K562 (cell line): ENCODE measurements at regions not wholly inside any gene's neighbourhood (a gene's known extent, or its start where the extent isn't known, plus 50 kb on each side); places are given as distances from the start of the nearest gene placed in this dataset.
"Not testable (repeated sequence)": the region's sequence is repeated elsewhere in the genome, so short reads cannot be mapped to it uniquely, and the experiment has no call there.

Experiments
- ATAC-seq: fragments of 200-7000 bp; cut with Tn5 transposase; 3 replicates; pipeline ENCODE4 v1.9.1; 2020; ENCODE audit warnings: moderate library complexity
- BruUV-seq: library from RNA; stranded (reverse); fragments of 400-500 nt; replicated peaks from 2 replicates; lab custom pipeline; 2021; lab: Mats Ljungman, UMichigan
- CTCF ChIA-PET: fragments of 300-600 bp; formaldehyde crosslinking; extraction: SDS; loops from one replicate; lab custom pipeline; 2021; ENCODE audit warnings: low intra/inter-chr PET ratio; lab: Yijun Ruan, JAX
- POLR2A ChIA-PET: fragments of 300-600, 350-650 bp; sonication (Branson Sonifier 250); formaldehyde crosslinking; extraction: SDS; loops from one replicate; lab custom pipeline; 2021; ENCODE audit warnings: antibody characterized with exemption, inconsistent platforms; lab: Yijun Ruan, JAX
- DNase-seq, 4 experiments: peaks; one replicate each; pipeline versions ENCODE4 v3.0.0 to v3.0.0-alpha.2; 2011 to 2018; ENCODE audit warnings: low spot score in 3 of 4, mixed read lengths in 3 of 4; ENCODE audit errors: extremely low read depth in 1 of 4
- FAIRE-seq: peaks from 2 replicates; lab custom pipeline; 2011; peaks lifted over from hg19 to GRCh38; lab: Jason Lieb, UNC
- H2AFZ ChIP-seq: 2 replicates; pipeline ENCODE4 v1.6.0; 2011; ENCODE audit warnings: low read depth, low read length, control low read depth, inconsistent platforms
- H3K27ac ChIP-seq: fragments of 200-600 bp; 3 replicates; pipeline ENCODE4 v1.8.0; 2011; ENCODE audit warnings: low read depth, mild to moderate bottlenecking, control low read depth, inconsistent platforms, low read length, moderate library complexity, mixed read lengths; ENCODE audit errors: extremely low read depth
- H3K27me3 ChIP-seq, 2 experiments: fragments of 300-600 bp in 1 of 2; 2 replicates in 1 of 2; 3 replicates in 1 of 2; pipeline versions ENCODE4 v1.6.0 to v1.8.0; 2011; ENCODE audit warnings: inconsistent platforms in 2 of 2, low read length in 2 of 2, mild to moderate bottlenecking in 1 of 2, mixed read lengths in 1 of 2, moderate library complexity in 1 of 2; ENCODE audit not compliant: control insufficient read depth in 2 of 2, insufficient read depth in 2 of 2
- H3K36me3 ChIP-seq: fragments of 300-600 bp; 3 replicates; pipeline ENCODE4 v1.8.0; 2011; ENCODE audit warnings: mild to moderate bottlenecking, low read length, inconsistent platforms; ENCODE audit not compliant: control insufficient read depth, insufficient read depth
- H3K4me1 ChIP-seq, 2 experiments: fragments of 200-600 bp in 1 of 2; replicated peaks in 1 of 2; 2 replicates in 1 of 2; 3 replicates in 1 of 2; pipeline versions ENCODE4 v1.5.1 to v1.8.0; 2011; ENCODE audit warnings: inconsistent platforms in 2 of 2, low read length in 2 of 2, mild to moderate bottlenecking in 1 of 2, mixed read lengths in 1 of 2, moderate library complexity in 1 of 2; ENCODE audit not compliant: control insufficient read depth in 2 of 2, insufficient read depth in 2 of 2
- H3K4me2 ChIP-seq: 2 replicates; pipeline ENCODE4 v1.6.1; 2011; ENCODE audit warnings: low read length, control low read depth, inconsistent platforms, mixed read lengths; ENCODE audit not compliant: insufficient read depth
- H3K4me3 ChIP-seq: fragments of 200-600 bp; sonication (generic), shearing (Covaris generic); 2 replicates; pipeline ENCODE4 v1.5.1; 2016; ENCODE audit warnings: control low read depth, inconsistent platforms
- H3K79me2 ChIP-seq: fragments of 200-600 bp; 3 replicates; pipeline ENCODE4 v1.8.0; 2011; ENCODE audit warnings: low read length, inconsistent platforms; ENCODE audit not compliant: control insufficient read depth, insufficient read depth
- H3K9ac ChIP-seq, 2 experiments: 2 replicates each; pipeline versions ENCODE4 v1.6.0 to v1.6.1; 2011; ENCODE audit warnings: low read depth in 2 of 2, low read length in 2 of 2, control low read depth in 1 of 2, inconsistent platforms in 1 of 2, mild to moderate bottlenecking in 1 of 2, mixed read lengths in 1 of 2; ENCODE audit not compliant: insufficient read depth in 1 of 2
- H3K9me1 ChIP-seq: one replicate; pipeline ENCODE4 v1.6.0; 2011; ENCODE audit warnings: inconsistent platforms, mild to moderate bottlenecking, low read length, moderate library complexity; ENCODE audit not compliant: control insufficient read depth, insufficient read depth
- H3K9me3 ChIP-seq: replicated peaks from 2 replicates; pipeline ENCODE4 v1.5.1; 2011; ENCODE audit warnings: low read depth, low read length, inconsistent platforms; ENCODE audit not compliant: control insufficient read depth, insufficient read depth
- H4K20me1 ChIP-seq: replicated peaks from 2 replicates; pipeline ENCODE4 v1.6.1; 2011; ENCODE audit warnings: low read length, inconsistent platforms, mixed read lengths; ENCODE audit not compliant: control insufficient read depth, insufficient read depth
- WGBS: fragments of 100-300 bp; shearing (Covaris generic); methylation state at CpG from one replicate; pipeline ENCODE4 v1.1.6; 2016; ENCODE audit warnings: low coverage, mixed read lengths; ENCODE audit not compliant: insufficient coverage; ENCODE audit errors: missing lambda C conversion rate; 5-methylcytosine and 5-hydroxymethylcytosine counted together
- in situ Hi-C: fragments of 300-500 bp; cut with MboI; formaldehyde crosslinking; loops from 4 replicates; pipeline ENCODE4 v1.15.0; 2018; ENCODE audit warnings: inconsistent platforms, mixed read lengths
- intact Hi-C: fragments of 100-400 bp; cut with micrococcal nuclease; formaldehyde crosslinking; loops from 2 replicates; pipeline ENCODE4 v1.14.2; 2022

- DNase-seq, in situ Hi-C loops, H3K9ac ChIP-seq, H3K27ac ChIP-seq, H3K4me2 ChIP-seq, ATAC-seq, FAIRE-seq, H3K9me1 ChIP-seq, H3K36me3 ChIP-seq, H3K79me2 ChIP-seq, intact Hi-C loops, H4K20me1 ChIP-seq, H2AFZ ChIP-seq, CTCF ChIA-PET, H3K4me1 ChIP-seq, H3K9me3 ChIP-seq, BruUV-seq, POLR2A ChIA-PET, H3K4me3 ChIP-seq, H3K27me3 ChIP-seq: not testable (repeated sequence)
- 4% methylated on average over 4 of the region's 9 CpGs for WGBS
Measured at GRCh38 chr15:20010759-20011158, 530.8 kb downstream of the GOLGA6L6 start.

GRCh38 chr15:20009619-20010018 lies 532.0 kb downstream of the GOLGA6L6 start:
- H3K27ac ChIP-seq, H3K4me2 ChIP-seq, H4K20me1 ChIP-seq, intact Hi-C loops, DNase-seq, H3K4me1 ChIP-seq, H3K27me3 ChIP-seq, ATAC-seq, POLR2A ChIA-PET, CTCF ChIA-PET, H2AFZ ChIP-seq, H3K4me3 ChIP-seq, BruUV-seq, H3K36me3 ChIP-seq, FAIRE-seq, H3K9ac ChIP-seq, H3K9me1 ChIP-seq, in situ Hi-C loops, H3K79me2 ChIP-seq, H3K9me3 ChIP-seq: not testable (repeated sequence)
- WGBS, result 0% methylated on average over 4 of the region's 8 CpGs

GRCh38 chr15:20007338-20007737 lies 534.3 kb downstream of the GOLGA6L6 start:
- FAIRE-seq, H3K9me3 ChIP-seq, H3K9ac ChIP-seq, H3K4me3 ChIP-seq, BruUV-seq, in situ Hi-C loops, H3K79me2 ChIP-seq, POLR2A ChIA-PET, DNase-seq, H3K4me2 ChIP-seq, intact Hi-C loops, CTCF ChIA-PET, H4K20me1 ChIP-seq, ATAC-seq, H3K4me1 ChIP-seq, H3K27me3 ChIP-seq, H3K36me3 ChIP-seq, H3K9me1 ChIP-seq, H2AFZ ChIP-seq, H3K27ac ChIP-seq: not testable (repeated sequence)
- 0% methylated on average over 1 of the region's 4 CpGs for WGBS

- DNase-seq, H3K36me3 ChIP-seq, H3K4me1 ChIP-seq, BruUV-seq, POLR2A ChIA-PET, H3K79me2 ChIP-seq, H2AFZ ChIP-seq, H3K9ac ChIP-seq, H3K27ac ChIP-seq, H3K4me3 ChIP-seq, H3K9me1 ChIP-seq, ATAC-seq, in situ Hi-C loops, H3K27me3 ChIP-seq, H3K9me3 ChIP-seq, H3K4me2 ChIP-seq, FAIRE-seq, H4K20me1 ChIP-seq, intact Hi-C loops, CTCF ChIA-PET: not testable (repeated sequence)
- 8% methylated on average over 2 of the region's 4 CpGs for WGBS
Measured at GRCh38 chr15:20003471-20003870, 538.1 kb downstream of the GOLGA6L6 start.
